Type B pancreatic cell (in vitro differentiated cells): ENCODE measurements at regions not wholly inside any gene's neighbourhood (a gene's known extent, or its start where the extent isn't known, plus 50 kb on each side); places are given as distances from the start of the nearest gene placed in this dataset.
A peak's percentile ranks its signal among the peaks of the same experiment; 100 is the strongest.

ENCODE experiments used
- DNase-seq: peaks from one replicate; pipeline ENCODE4 v3.0.0; 2021; ENCODE audit warnings: mixed read lengths; ENCODE audit not compliant: unreplicated experiment; ENCODE audit errors: extremely low spot score
- H3K27ac Mint-ChIP-seq: 2 replicates; pipeline ENCODE4 v1.8.0; 2021; ENCODE audit warnings: mild to moderate bottlenecking, mixed read lengths
- H3K27me3 Mint-ChIP-seq: 2 replicates; pipeline ENCODE4 v1.8.0; 2021; ENCODE audit warnings: mixed read lengths
- H3K36me3 Mint-ChIP-seq: 2 replicates; pipeline ENCODE4 v1.8.0; 2021; ENCODE audit warnings: mixed read lengths
- H3K4me1 Mint-ChIP-seq: one replicate; pipeline ENCODE4 v1.8.0; 2021; ENCODE audit warnings: mixed read lengths; ENCODE audit not compliant: unreplicated experiment
- H3K4me3 Mint-ChIP-seq: 2 replicates; pipeline ENCODE4 v1.8.0; 2021; ENCODE audit warnings: mild to moderate bottlenecking, mixed read lengths
- H3K9me3 Mint-ChIP-seq: 2 replicates; pipeline ENCODE4 v1.8.0; 2021; ENCODE audit warnings: mixed read lengths
- TF ChIP-seq, protein P1 (sequence below): fragments of 200-600 bp; sonication (generic); conservative IDR thresholded peaks from 2 replicates; pipeline ENCODE4 v1.5.0; 2021; ENCODE audit warnings: antibody characterized with exemption, mild to moderate bottlenecking

- H3K27me3 Mint-ChIP-seq, result no peaks in the 10 kb centered on the region
- H3K9me3 Mint-ChIP-seq, result peaks cover 10% of the 10 kb centered on the region
- TF ChIP-seq, protein P1, sequence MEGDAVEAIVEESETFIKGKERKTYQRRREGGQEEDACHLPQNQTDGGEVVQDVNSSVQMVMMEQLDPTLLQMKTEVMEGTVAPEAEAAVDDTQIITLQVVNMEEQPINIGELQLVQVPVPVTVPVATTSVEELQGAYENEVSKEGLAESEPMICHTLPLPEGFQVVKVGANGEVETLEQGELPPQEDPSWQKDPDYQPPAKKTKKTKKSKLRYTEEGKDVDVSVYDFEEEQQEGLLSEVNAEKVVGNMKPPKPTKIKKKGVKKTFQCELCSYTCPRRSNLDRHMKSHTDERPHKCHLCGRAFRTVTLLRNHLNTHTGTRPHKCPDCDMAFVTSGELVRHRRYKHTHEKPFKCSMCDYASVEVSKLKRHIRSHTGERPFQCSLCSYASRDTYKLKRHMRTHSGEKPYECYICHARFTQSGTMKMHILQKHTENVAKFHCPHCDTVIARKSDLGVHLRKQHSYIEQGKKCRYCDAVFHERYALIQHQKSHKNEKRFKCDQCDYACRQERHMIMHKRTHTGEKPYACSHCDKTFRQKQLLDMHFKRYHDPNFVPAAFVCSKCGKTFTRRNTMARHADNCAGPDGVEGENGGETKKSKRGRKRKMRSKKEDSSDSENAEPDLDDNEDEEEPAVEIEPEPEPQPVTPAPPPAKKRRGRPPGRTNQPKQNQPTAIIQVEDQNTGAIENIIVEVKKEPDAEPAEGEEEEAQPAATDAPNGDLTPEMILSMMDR, result no peak
- no peak overlapping the region for H3K27ac Mint-ChIP-seq
- H3K36me3 Mint-ChIP-seq, result peaks cover 8% of the 10 kb centered on the region
- no peak for DNase-seq
- H3K4me1 Mint-ChIP-seq, result no peaks in the 10 kb centered on the region
- no peak overlapping the region for H3K4me3 Mint-ChIP-seq
Measured at GRCh38 chr6:156418253-156418652, 358.9 kb upstream of the ARID1B start.

DNA sequence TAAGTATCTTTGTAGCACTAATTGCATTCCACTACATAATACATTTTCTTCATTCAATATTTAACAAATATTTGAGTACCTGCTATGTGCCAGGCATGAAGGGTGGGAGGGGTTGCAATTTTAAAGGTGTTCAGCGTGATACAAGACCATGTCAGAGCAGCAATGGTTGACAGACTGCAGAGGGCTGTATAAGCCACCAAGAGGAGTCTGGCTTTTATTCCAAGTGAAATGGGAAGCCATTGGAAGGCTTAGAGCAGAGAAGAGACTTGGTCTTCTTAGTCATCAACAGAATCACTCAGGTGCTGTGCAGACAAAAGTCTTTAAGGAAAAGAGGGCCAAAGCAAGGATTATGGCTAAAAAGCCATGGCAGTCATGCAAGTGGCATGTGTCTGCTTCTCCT is 360.8 kb upstream of the ARID1B start:
- Mint-ChIP-seq H3K9me3 (peaks cover 4% of the 10 kb centered on the region), H3K36me3 (no peaks in the 10 kb centered on the region), H3K4me1 (no peaks in the 10 kb centered on the region), H3K27me3 (no peaks in the 10 kb centered on the region), H3K27ac (no peak overlapping the region), H3K4me3 (no peak overlapping the region)
- TF ChIP-seq, protein P1, result no peak
- DNase-seq, result no peak

DNA sequence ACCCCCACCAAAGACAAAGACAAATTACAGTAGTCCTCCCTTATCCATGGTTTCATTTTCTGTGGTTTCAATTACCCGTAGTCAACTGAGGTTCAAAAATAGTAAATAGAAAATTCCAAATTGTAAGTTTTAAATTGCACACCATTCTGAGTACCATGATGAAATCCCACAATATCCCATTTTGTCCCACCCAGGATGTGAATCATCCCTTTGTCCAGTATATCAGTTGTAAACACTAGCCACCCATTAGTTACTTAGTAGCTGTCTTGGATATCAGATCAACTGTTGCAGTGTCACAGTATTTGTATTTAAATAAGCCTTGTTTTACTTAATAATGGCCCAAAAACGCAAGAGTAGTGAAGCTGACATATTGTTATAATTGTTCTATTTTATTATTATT is 364.0 kb upstream of the ARID1B start:
- no peaks in the 10 kb centered on the region for H3K4me1 Mint-ChIP-seq

DNA sequence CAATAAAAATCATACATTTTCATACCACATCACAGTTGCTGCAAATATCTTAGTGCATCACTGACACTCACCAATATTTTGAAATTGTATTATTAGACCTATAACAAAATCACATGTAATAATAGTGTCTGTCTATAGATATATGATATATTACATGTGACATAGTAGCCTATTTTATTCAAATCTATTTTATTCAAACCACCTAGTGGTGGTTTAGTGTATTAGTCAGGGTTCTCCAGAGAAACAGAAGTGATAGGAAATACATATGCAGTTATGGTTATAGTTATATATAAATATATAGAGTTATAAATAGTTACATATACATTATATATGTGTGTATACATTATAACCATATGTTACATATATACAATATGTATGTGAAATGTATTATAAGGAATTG is 366.5 kb upstream of the ARID1B start:
- no peak for DNase-seq
- no peak overlapping the region for H3K27ac Mint-ChIP-seq
- no peaks in the 10 kb centered on the region for H3K27me3 Mint-ChIP-seq
- no peaks in the 10 kb centered on the region for H3K36me3 Mint-ChIP-seq
- H3K4me3 Mint-ChIP-seq, result no peak overlapping the region
- H3K9me3 Mint-ChIP-seq, result no peaks in the 10 kb centered on the region
- H3K4me1 Mint-ChIP-seq, result no peaks in the 10 kb centered on the region
- TF ChIP-seq, protein P1, result peak; percentile 67

More for the DNA sequence above, 364.0 kb upstream of the ARID1B start:
- Mint-ChIP-seq H3K9me3 (no peaks in the 10 kb centered on the region), H3K27me3 (no peaks in the 10 kb centered on the region), H3K27ac (no peak overlapping the region), H3K4me3 (no peak overlapping the region), H3K36me3 (no peaks in the 10 kb centered on the region)
- no peak for DNase-seq
- TF ChIP-seq, protein P1, result no peak

DNA sequence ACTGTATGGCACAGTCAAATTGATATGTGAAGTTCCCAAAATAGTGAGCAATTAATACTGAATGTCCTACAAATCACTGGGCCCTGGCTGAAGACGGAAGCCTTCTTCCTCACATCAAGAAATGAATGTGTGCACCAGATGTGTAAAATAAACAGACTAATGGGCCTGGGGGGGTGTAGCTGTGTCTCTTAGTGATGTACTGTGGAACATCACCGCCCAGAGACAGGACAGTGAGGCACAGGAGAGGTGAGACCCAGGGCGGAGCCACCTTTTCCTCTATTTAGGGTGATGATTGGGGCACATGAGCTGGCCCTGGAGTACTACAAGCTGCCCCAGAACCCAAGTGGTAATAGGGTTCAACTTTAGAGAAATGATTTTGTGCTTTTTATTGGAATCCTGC is 368.5 kb upstream of the ARID1B start:
- H3K27me3 Mint-ChIP-seq, result no peaks in the 10 kb centered on the region
- DNase-seq, result no peak
- TF ChIP-seq, protein P1, result no peak
- no peaks in the 10 kb centered on the region for H3K9me3 Mint-ChIP-seq
- no peaks in the 10 kb centered on the region for H3K36me3 Mint-ChIP-seq
- no peaks in the 10 kb centered on the region for H3K4me1 Mint-ChIP-seq
- H3K27ac Mint-ChIP-seq, result no peak overlapping the region
- H3K4me3 Mint-ChIP-seq, result no peak overlapping the region

DNA sequence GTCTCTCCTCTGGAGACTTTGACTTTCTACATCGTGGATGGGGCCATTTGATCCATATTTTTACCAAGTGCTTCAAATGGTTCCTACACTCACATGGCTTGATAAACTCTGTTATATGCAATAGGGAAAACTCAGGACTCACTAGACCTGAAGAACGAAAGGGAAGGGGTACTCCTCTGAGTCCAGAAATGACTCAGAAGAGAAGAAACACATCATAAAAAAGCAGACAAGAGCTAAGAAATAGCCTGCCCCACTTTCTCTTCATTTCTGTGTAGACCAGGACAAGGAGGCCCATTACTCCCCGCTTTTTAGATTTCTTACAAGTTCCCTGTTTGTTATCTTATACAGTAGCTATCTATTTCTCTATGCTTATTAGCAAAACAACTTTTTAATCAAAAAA is 369.8 kb upstream of the ARID1B start:
- Mint-ChIP-seq H3K27ac (no peak overlapping the region), H3K4me1 (no peaks in the 10 kb centered on the region), H3K9me3 (no peaks in the 10 kb centered on the region), H3K4me3 (no peak overlapping the region), H3K27me3 (no peaks in the 10 kb centered on the region), H3K36me3 (no peaks in the 10 kb centered on the region)
- DNase-seq, result no peak
- TF ChIP-seq, protein P1, result no peak
